Activated T-helper 2 cell treated with anti-CD3 and anti-CD28 coated beads, Interferon-gamma antibody, Interleukin-2, Interleukin-4, amounts not matched to agents 10 μg/mL and 5 μg/mL and 100 μg/mL, durations not matched to agents 14 hours and 24 hours and 36 hours (primary cell): ENCODE measurements at regions not wholly inside any gene's neighbourhood (a gene's known extent, or its start where the extent isn't known, plus 50 kb on each side); places are given as distances from the start of the nearest gene placed in this dataset.
A peak's percentile ranks its signal among the peaks of the same experiment; 100 is the strongest.

Source experiments
- DNase-seq: peaks from one replicate; pipeline ENCODE4 v3.0.0; 2021; ENCODE audit warnings: low spot score
- H3K27ac Mint-ChIP-seq: one replicate; pipeline ENCODE4 v1.8.0; 2021; ENCODE audit warnings: mixed read lengths
- H3K27me3 Mint-ChIP-seq: one replicate; pipeline ENCODE4 v1.8.0; 2021; ENCODE audit warnings: low read depth, mixed read lengths
- H3K36me3 Mint-ChIP-seq: one replicate; pipeline ENCODE4 v1.8.0; 2021; ENCODE audit warnings: low read depth, mixed read lengths
- H3K4me1 Mint-ChIP-seq: one replicate; pipeline ENCODE4 v1.8.0; 2021; ENCODE audit warnings: low read depth, mixed read lengths
- H3K4me3 Mint-ChIP-seq: one replicate; pipeline ENCODE4 v1.8.0; 2021; ENCODE audit warnings: low read depth, mild to moderate bottlenecking, moderate library complexity, mixed read lengths
- H3K9me3 Mint-ChIP-seq: one replicate; pipeline ENCODE4 v1.8.0; 2021; ENCODE audit warnings: mixed read lengths
- intact Hi-C: fragments of 100-400 bp; cut with micrococcal nuclease; formaldehyde crosslinking; loops from one replicate; pipeline ENCODE4 v1.15.1; 2023

DNA sequence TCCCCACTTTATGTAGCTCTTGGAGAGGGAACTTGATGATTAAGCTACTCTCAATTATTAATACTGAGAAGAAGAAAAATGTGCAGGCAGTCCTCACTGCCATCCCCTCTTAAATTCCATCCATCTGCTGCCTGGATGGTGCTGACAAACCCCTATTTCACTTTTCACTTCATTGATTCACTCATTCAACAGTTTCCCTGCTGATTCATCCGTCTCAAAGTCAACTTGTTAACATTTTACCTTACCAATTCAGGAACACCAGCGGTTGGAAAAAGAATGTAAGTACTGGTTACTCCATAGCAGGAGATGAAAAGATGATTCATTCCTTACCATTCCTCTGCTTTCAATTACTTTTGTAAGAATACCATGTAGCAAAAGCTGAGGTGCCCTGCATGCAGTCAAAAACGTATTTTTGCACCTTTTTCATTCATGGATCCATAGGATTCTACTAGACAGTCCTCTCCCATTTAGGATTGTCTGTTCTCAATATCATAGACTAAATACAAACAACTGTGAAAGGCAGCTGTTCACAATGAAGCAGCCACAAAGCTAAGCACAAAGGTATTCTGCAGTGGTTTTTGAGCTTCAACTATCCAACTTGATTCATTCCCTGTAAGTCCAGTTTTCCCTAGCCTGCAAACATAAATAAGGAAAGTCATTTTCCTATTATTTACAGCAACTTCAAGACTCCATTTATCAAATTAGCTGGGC is 262.0 kb downstream of the MREG start:
- DNase-seq, result no peak
- H3K4me3 Mint-ChIP-seq, result no peak overlapping the region
- peak overlapping the region; percentile 23 for H3K27ac Mint-ChIP-seq
- intact Hi-C loops, result no loop called here
- no peaks in the 10 kb centered on the region for H3K9me3 Mint-ChIP-seq
- H3K4me1 Mint-ChIP-seq, result peaks cover 49% of the 10 kb centered on the region
- no peaks in the 10 kb centered on the region for H3K36me3 Mint-ChIP-seq
- H3K27me3 Mint-ChIP-seq, result no peaks in the 10 kb centered on the region

GRCh38 chr2:215750763-215751162 is 262.6 kb downstream of the MREG start:
- Mint-ChIP-seq H3K4me1 (peaks cover 54% of the 10 kb centered on the region), H3K4me3 (no peak overlapping the region)

DNA sequence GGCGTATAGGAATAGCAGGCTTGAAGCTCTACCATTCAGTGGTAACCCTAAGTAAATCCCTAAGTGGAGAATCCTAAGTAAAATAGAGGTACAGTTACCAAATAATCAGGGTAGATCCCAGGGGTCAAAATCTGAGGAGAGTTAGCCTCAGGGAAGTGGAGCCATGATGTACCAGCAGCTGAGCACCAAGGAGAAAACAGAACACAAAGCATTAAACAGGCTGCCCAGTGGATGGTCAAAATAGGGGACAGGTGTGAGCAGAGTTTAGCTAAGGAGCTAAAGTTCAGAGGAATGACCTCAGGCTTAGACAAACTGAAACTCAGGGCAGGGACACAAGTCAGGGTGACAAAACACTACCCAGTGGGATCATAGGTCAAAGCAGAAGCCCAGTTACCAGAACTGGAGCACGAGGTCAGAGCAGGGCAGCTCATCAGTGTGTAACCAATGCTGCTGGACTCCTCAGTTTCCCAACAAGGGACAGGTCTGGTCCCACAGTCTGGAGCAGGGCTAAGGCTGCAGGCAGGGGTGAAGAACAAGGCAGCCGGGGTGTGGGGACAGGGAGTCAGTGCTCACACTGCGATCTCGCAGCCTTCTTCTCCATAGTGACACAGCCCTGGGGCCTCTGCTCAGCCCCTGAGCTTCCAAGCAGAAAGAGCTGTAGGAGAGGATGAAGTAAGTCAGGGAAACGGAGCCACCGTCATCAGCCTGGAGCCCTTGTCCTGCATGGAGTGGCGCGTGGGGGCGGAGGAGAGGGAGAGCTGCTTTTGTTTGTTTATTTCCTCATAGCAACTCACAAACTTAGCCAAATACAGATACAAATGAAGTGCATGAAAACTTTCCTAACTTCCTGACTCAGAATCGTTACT is 264.0 kb downstream of the MREG start:
- H3K27ac Mint-ChIP-seq, result peak overlapping the region; percentile 56
- H3K4me1 Mint-ChIP-seq, result peaks cover 64% of the 10 kb centered on the region

More at GRCh38 chr2:215750763-215751162, 262.6 kb downstream of the MREG start:
- no peak for DNase-seq
- Mint-ChIP-seq H3K27me3 (no peaks in the 10 kb centered on the region), H3K9me3 (no peaks in the 10 kb centered on the region), H3K27ac (peak overlapping the region; percentile 23), H3K36me3 (no peaks in the 10 kb centered on the region)
- intact Hi-C loops, result no loop called here

GRCh38 chr2:215748446-215748845 is 264.9 kb downstream of the MREG start:
- intact Hi-C loops, result loop anchor here (10.0 kb wide), 2 partner anchors 166 to 266 kb away; partner anchors contain the start of gene MREG
- no peak for DNase-seq
- Mint-ChIP-seq H3K4me3 (no peak overlapping the region), H3K36me3 (no peaks in the 10 kb centered on the region), H3K27me3 (no peaks in the 10 kb centered on the region), H3K4me1 (peaks cover 71% of the 10 kb centered on the region), H3K27ac (no peak overlapping the region), H3K9me3 (no peaks in the 10 kb centered on the region)

More for the DNA sequence above, 264.0 kb downstream of the MREG start:
- Mint-ChIP-seq H3K36me3 (no peaks in the 10 kb centered on the region), H3K4me3 (no peak overlapping the region), H3K9me3 (no peaks in the 10 kb centered on the region), H3K27me3 (no peaks in the 10 kb centered on the region)
- DNase-seq, result no peak
- intact Hi-C loops, result loop anchor here (10.0 kb wide), 2 partner anchors 165 to 265 kb away; partner anchors contain the start of gene MREG

DNA sequence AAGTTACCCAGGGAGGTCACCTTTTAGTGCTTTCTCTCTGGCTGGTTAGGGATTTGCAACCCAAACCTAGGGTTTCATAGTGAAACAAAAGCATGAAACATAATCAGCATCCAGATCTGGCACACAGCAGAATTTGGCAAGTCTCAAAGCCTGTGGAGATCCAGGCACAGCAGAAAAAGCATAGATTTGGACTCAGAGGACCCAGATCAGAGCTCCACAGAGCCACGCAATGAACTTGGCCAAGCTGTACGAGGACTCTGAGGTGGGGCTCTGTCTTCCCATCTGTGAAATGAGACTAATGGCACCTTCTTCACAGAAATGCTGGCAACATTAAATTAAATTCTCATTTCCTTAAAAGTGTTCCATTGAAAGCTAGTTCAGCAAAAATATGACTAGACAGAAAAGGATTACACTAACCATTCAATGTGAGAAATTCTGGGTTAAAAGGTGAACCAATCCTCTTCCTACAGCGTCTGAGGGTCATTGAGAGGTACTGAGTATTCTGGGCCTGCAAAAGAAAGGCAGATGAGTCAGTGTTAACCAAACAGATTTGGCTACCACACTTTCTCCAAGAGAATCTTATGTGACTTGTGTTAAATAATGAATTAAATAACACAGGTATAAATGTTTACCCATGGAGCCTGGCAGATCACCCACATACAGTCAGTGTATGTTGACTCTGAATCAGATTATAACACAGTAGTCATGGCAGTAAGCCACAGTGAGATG is 266.3 kb downstream of the MREG start:
- no peaks in the 10 kb centered on the region for H3K9me3 Mint-ChIP-seq
- peaks cover 84% of the 10 kb centered on the region for H3K4me1 Mint-ChIP-seq
- no peak overlapping the region for H3K4me3 Mint-ChIP-seq

GRCh38 chr2:215746226-215746886 is 267.0 kb downstream of the MREG start:
- Mint-ChIP-seq H3K4me1 (peaks cover 82% of the 10 kb centered on the region), H3K9me3 (no peaks in the 10 kb centered on the region), H3K27me3 (no peaks in the 10 kb centered on the region), H3K27ac (peak overlapping the region; percentile 93), H3K36me3 (no peaks in the 10 kb centered on the region), H3K4me3 (peak overlapping the region; percentile 34)
- DNase-seq, result no peak
- intact Hi-C loops, result loop anchor here (1.0 to 10.0 kb wide), 5 partner anchors 18 to 268 kb away; partner anchors contain the start of gene MREG

More for the DNA sequence above, 266.3 kb downstream of the MREG start:
- intact Hi-C loops, result loop anchor here (1.0 to 10.0 kb wide), 5 partner anchors 17 to 268 kb away; partner anchors contain the start of gene MREG
- H3K27ac Mint-ChIP-seq, result peak overlapping the region; percentile 93
- H3K27me3 Mint-ChIP-seq, result no peaks in the 10 kb centered on the region
- DNase-seq, result no peak
- H3K36me3 Mint-ChIP-seq, result no peaks in the 10 kb centered on the region

GRCh38 chr2:215745331-215745730 is 268.0 kb downstream of the MREG start:
- H3K4me1 Mint-ChIP-seq, result peaks cover 72% of the 10 kb centered on the region
- no peak overlapping the region for H3K4me3 Mint-ChIP-seq
- no peaks in the 10 kb centered on the region for H3K27me3 Mint-ChIP-seq
- intact Hi-C loops, result loop anchor here (1.0 to 10.0 kb wide), 3 partner anchors 51 to 269 kb away; partner anchors contain the start of gene MREG
- H3K9me3 Mint-ChIP-seq, result no peaks in the 10 kb centered on the region
- H3K36me3 Mint-ChIP-seq, result no peaks in the 10 kb centered on the region
- H3K27ac Mint-ChIP-seq, result peak overlapping the region; percentile 40
- no peak for DNase-seq

GRCh38 chr2:215744514-215744913 is 268.8 kb downstream of the MREG start:
- Mint-ChIP-seq H3K4me3 (no peak overlapping the region), H3K27ac (no peak overlapping the region), H3K9me3 (peaks cover 2% of the 10 kb centered on the region), H3K36me3 (no peaks in the 10 kb centered on the region), H3K4me1 (peaks cover 63% of the 10 kb centered on the region), H3K27me3 (no peaks in the 10 kb centered on the region)
- intact Hi-C loops, result loop anchor here (5.0 to 10.0 kb wide), 3 partner anchors 132 to 270 kb away; partner anchors contain the start of gene MREG
- DNase-seq, result no peak

DNA sequence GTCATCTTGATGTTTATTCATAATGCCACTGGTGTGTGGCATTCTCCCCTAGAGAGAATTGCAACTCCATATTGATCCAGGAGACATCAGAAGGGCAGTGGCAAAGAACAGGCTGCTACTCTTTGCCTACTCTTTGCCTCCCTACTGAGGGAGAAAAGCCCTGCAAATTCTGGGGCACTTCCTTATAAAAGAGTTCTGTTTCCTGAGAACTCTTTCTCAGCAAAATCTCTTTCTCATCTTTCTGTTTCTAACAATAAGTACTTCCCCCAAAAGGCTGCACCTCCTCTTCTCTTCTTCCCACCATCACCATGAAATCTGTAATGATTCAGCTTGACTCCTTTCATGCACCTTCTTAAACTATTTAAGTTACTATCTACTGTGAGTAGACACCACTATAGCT is 270.3 kb downstream of the MREG start:
- H3K36me3 Mint-ChIP-seq, result no peaks in the 10 kb centered on the region
- no peaks in the 10 kb centered on the region for H3K27me3 Mint-ChIP-seq
- no peak overlapping the region for H3K4me3 Mint-ChIP-seq
- DNase-seq, result no peak
- H3K27ac Mint-ChIP-seq, result peak overlapping the region; percentile 69
- H3K4me1 Mint-ChIP-seq, result peaks cover 52% of the 10 kb centered on the region
- intact Hi-C loops, result loop anchor here (5.0 to 10.0 kb wide), 3 partner anchors 131 to 272 kb away; partner anchors contain the start of gene MREG
- peaks cover 12% of the 10 kb centered on the region for H3K9me3 Mint-ChIP-seq

DNA sequence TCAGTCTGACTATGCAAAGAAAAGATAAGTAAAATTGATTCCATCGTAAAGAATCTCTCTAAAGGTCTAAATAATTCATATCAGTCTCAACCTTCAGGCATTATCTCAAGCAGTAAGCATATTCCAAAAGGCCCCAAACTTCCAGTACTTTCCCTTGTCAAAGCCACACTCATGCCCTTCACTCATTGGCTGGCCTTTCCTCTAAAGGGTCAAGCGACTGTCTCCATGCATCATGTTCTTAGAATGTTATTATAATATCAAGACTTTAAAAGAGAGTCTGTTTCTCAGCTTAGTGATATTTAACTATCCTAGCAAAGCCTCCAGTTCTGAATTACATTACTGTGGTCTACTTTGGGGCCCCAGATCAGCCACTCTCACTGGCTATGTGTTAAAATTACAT is 271.3 kb downstream of the MREG start:
- no peaks in the 10 kb centered on the region for H3K36me3 Mint-ChIP-seq
- intact Hi-C loops, result loop anchor here (1.0 to 10.0 kb wide), 4 partner anchors 14 to 273 kb away; partner anchors contain the start of gene MREG
- H3K9me3 Mint-ChIP-seq, result peaks cover 12% of the 10 kb centered on the region
- H3K27me3 Mint-ChIP-seq, result no peaks in the 10 kb centered on the region
- no peak overlapping the region for H3K4me3 Mint-ChIP-seq
- no peak for DNase-seq
- peaks cover 46% of the 10 kb centered on the region for H3K4me1 Mint-ChIP-seq
- peak overlapping the region; percentile 69 for H3K27ac Mint-ChIP-seq

DNA sequence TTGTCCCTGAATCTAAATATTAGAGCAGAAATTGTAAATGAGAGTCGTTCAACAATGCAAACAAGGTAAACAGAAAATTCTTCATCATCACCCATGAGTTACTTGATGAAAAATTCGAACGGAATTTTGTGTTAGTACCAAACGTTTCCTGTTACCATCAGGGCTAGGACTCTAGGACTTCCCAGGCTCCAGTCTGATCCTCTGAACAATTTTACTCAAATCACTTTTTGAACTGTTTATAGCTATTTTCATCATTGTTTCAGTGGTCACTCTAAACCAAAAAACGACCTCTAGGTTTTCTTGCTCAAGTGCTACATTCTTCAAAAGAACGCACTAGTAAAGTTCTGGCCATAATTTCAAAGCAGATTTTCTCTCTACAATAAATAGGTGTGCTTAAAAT is 273.3 kb downstream of the MREG start:
- Mint-ChIP-seq H3K4me1 (peaks cover 28% of the 10 kb centered on the region), H3K27me3 (no peaks in the 10 kb centered on the region), H3K36me3 (no peaks in the 10 kb centered on the region), H3K4me3 (no peak overlapping the region), H3K9me3 (peaks cover 12% of the 10 kb centered on the region), H3K27ac (no peak overlapping the region)
- intact Hi-C loops, result loop anchor here (5.0 to 10.0 kb wide), 3 partner anchors 128 to 275 kb away; partner anchors contain the start of gene MREG
- no peak for DNase-seq

GRCh38 chr2:215738351-215738750 is 275.0 kb downstream of the MREG start:
- Mint-ChIP-seq H3K9me3 (peaks cover 12% of the 10 kb centered on the region), H3K36me3 (no peaks in the 10 kb centered on the region), H3K4me1 (peaks cover 17% of the 10 kb centered on the region), H3K27me3 (no peaks in the 10 kb centered on the region), H3K27ac (no peak overlapping the region), H3K4me3 (no peak overlapping the region)
- intact Hi-C loops, result no loop called here
- DNase-seq, result no peak
